HG03520 (cell line): ENCODE measurements at regions not wholly inside any gene's neighbourhood (a gene's known extent, or its start where the extent isn't known, plus 50 kb on each side); places are given as distances from the start of the nearest gene placed in this dataset.
"Not testable (repeated sequence)": the region's sequence is repeated elsewhere in the genome, so short reads cannot be mapped to it uniquely, and the experiment has no call there.

Source experiments
- ATAC-seq: cut with Tn5 transposase; IDR thresholded peaks from one replicate; pipeline ENCODE4 v1.9.1; 2021; ENCODE audit warnings: mild to moderate bottlenecking, moderate library complexity; ENCODE audit not compliant: unreplicated experiment

DNA sequence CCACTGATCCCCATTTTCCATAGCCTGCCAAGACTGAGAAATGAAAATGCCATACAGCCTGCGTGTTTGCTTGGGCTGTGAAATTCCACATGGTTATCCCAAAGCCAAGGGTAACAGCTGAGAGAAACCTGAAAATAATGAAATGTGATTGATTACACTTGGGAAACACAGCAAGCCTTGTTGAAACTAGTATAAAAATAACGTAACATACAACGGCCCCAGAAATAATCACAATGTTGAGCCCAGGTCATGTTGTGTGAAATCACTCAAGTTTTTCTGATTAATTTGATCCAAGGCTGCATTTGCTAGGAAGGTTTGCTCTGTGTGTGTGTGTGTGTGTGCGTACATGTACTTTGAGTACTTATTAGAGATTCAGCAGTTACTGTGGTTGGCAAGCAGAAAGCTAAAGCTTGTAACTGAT is 269.0 kb downstream of the OXSM start:
- no peak for ATAC-seq

- no peak for ATAC-seq
These were observed 272.1 kb downstream of the OXSM start for GRCh38 chr3:26061947-26062346.

DNA sequence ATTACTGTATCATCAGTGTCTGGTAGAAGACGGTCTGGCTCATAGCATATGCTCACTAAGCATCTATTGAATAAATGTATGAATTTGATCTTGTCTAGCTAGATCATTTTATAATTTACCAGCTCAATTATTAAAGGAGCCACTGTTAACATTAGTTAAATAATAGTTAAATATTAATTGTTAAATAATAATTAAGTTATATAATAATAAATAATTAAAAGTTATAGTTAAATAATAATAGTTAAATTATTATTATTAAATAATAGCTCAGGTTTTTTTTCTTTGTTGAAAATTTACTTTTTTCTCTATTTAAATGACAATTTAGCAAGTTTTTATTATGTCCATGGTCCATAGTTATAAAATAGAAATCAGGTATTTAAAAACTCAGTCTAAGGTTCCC is 274.4 kb downstream of the OXSM start:
- ATAC-seq, result no peak

DNA sequence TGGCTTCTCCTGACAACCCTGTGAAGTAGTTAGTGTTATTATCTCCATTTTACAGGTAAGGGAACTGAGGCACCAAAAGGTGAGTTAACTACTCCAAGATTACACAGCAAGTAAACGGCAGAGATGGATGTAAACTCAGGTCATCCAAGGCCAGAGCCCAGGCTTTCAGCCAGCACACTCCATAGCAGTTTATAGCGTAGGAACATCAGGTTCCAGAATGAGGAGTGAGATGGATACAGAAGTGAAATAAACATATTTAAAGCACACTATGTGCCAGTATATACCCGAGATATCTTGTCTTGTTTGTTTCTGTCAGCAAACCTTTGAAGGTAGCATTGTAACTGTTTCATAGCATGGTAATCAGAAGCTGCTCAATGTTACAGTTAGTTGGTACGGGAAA is 279.0 kb downstream of the OXSM start:
- ATAC-seq, result no peak

- ATAC-seq, result no peak
These were observed 281.0 kb downstream of the OXSM start for GRCh38 chr3:26070854-26071253.

GRCh38 chr3:26074080-26074479 is 284.2 kb downstream of the OXSM start:
- no peak for ATAC-seq

DNA sequence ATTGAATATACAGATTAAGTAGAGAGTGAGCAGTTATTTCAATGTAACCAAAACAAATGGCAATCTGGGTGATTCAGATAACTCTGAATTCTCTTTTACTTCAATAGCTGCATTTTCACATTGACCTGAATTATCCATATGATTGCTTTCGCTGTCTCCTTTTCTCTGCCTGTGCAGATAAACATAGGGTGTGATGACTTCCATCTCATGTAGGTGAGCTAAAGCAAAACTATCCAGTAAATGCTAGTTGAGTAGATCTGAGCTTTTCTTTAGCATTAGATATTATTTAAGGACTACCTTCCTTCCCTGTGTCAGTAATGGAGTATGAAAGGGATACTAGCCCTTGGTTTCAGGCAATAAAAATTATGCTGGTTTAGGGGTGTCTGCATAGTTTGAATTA is 288.6 kb downstream of the OXSM start:
- no peak for ATAC-seq

DNA sequence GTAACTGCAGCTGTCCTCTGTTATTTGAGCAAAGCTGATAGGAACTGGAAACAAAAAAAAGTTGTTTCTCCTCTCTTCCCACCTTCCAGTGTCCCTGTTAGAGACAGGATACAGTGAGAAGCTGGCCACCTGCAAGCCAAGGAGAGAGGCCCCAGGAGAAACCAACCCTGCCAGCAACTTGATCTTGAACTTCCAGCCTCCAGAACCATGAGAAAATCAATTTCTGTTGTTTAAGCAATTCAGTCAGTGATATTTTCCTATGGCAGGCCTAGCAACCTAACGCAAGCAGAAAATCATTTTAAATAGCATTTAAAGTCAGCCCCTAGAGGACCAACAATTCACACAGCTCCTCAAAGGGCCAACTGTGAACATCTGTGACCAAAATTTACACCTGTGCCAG is 291.3 kb downstream of the OXSM start:
- no peak for ATAC-seq

- no peak for ATAC-seq
These were observed 291.9 kb downstream of the OXSM start for GRCh38 chr3:26081806-26082205.

- ATAC-seq, result no peak
These were observed 293.0 kb downstream of the OXSM start for GRCh38 chr3:26082911-26083310.

GRCh38 chr3:26084629-26085028 is 294.7 kb downstream of the OXSM start:
- ATAC-seq, result no peak

GRCh38 chr3:26087751-26088150 is 297.9 kb downstream of the OXSM start:
- no peak for ATAC-seq

DNA sequence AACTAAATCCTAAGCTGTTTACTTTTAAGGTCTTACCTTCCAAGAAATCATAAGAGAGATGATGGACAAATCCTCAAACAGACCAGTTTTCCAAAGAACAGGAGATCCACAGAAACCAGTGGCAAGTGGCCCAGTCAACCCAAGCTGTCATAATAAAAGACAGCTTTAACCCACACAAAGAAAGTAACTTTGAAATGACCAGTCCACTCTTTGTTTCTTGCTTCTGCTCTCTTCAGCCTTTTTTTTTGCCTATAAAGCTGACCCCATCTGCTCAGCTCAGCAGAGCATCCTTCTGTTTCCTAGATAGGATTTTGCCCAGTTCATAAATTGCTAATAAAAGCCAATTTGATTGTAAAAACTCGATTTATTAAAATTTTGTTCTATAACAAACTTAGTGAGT is 299.4 kb downstream of the OXSM start:
- ATAC-seq, result no peak

DNA sequence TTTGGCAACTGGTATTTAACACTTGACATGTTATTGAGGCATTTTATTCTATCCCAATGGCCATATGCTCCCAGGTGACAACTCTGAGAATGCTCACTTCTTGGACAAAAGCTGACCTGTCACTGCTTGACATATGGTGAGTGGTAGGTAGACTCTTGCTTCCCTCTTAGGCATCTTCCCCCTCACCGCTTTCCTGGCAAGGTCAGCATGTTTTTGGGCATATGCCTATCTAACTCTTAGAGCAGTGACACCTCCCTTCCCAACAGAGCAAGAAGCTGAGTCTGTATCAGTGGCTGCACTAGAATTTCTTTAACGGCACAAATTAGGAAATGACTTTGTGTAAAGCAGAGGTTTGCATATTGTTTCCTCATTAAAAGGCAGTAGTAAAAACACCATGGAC is 300.7 kb downstream of the OXSM start:
- no peak for ATAC-seq

GRCh38 chr3:26091096-26091495 is 301.2 kb downstream of the OXSM start:
- no peak for ATAC-seq

DNA sequence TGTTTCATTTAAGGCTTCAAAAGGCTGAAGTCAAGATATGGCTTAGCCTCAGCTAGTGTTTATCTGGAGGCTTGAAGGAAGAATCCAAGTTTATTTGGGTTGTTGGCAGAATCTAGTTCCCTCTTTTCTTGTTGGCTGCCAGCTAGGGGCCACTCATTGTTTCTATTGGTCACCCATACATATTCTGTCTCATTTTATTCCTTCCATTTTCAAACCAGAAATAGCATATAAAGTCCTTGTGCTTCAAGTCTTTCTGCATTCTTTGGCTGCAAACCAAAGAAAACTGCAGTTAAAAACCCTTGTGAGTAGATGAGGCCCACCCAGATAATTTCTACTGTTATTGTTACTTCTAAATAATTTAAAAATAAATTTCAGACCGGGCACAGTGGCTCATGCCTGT is 301.7 kb downstream of the OXSM start:
- ATAC-seq, result no peak

GRCh38 chr3:26097111-26097510 is 307.2 kb downstream of the OXSM start:
- not testable (repeated sequence) for ATAC-seq

GRCh38 chr3:26099692-26100091 is 309.8 kb downstream of the OXSM start:
- ATAC-seq, result no peak

GRCh38 chr3:26100176-26100575 is 310.3 kb downstream of the OXSM start:
- ATAC-seq, result no peak

DNA sequence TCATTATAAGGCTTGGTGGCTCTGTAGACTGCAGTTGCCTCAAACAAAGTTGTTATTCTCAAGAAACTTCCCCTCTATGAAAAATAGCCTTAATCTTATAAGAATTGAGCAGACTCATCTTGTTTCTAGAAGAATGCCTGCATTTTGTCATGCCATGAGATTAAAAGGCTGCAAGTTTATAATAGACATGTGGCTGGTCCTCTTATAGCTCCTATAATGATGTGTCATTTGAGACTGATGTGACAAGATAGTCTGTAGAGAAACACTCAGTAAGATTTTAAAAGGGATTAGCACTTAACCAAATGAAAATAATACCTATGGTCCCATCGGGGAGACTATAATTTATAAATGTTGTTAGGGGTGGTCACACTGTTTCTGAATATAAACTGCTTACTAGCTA is 312.5 kb downstream of the OXSM start:
- no peak for ATAC-seq

DNA sequence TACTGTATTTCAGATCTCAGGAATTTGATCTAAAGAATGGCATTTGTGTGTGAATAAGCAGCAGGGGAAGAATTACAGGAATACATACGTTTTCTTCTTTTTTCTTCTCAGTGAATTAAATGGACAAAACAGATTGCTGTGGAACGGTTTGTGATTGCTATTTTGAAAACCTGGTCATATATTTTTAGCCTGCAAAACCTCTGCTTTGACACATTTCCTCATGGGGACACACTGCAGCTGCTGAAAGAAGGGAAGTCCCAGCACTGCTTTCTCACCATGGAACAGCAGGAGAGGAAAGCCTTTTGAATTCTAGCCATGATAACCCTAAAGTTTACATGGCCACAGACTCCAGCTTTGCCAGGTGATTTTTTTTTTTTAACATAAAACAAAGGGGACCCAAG is 315.0 kb downstream of the OXSM start:
- no peak for ATAC-seq

GRCh38 chr3:26105261-26105660 is 315.4 kb downstream of the OXSM start:
- ATAC-seq, result no peak

DNA sequence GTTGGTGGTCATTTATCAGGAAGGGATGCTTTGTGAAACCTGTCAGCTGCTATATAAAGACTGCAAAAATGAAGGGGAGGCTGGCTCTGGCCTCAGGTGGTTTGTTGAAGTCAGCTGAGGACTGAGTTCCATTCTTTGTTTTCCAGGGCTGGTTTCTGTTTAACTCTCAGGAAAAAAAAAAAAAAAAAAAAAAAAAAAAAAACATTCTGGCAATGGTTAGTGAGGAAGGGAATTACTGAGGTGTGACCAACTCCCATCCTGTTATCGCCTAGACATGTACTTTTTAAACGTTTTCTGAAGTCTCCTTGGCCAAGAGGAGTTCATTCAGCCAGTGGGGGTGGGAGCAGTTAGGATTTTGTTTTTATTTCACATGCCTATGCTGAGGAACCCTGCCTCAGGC is 316.3 kb downstream of the OXSM start:
- no peak for ATAC-seq
